Activated B cell treated with CpG ODN at 0.5 μM for 24 hours (primary cell): ENCODE measurements at regions not wholly inside any gene's neighbourhood (a gene's known extent, or its start where the extent isn't known, plus 50 kb on each side); places are given as distances from the start of the nearest gene placed in this dataset.

ENCODE experiments used
- ATAC-seq: fragments of 200-7000 bp; cut with Tn5 transposase; one replicate; pipeline ENCODE4 v1.10.0; 2021; ENCODE audit warnings: low read depth, mild to moderate bottlenecking, moderate library complexity
- CTCF ChIA-PET: fragments of 350-600 bp; sonication (Branson Sonifier 250); formaldehyde crosslinking; loops from one replicate; lab custom pipeline; 2021; ENCODE audit warnings: antibody characterized with exemption; lab: Charles Lee
- POLR2A ChIA-PET: fragments of 350-600 bp; sonication (Branson Sonifier 250); formaldehyde crosslinking; loops from one replicate; lab custom pipeline; 2021; ENCODE audit warnings: antibody characterized with exemption; lab: Charles Lee
- DNase-seq: peaks from one replicate; pipeline ENCODE4 v3.0.0; 2022
- H3K27ac Mint-ChIP-seq: one replicate; pipeline ENCODE4 v1.8.0; 2020; ENCODE audit warnings: mixed read lengths
- H3K27me3 Mint-ChIP-seq: one replicate; pipeline ENCODE4 v1.8.0; 2021; ENCODE audit warnings: mixed read lengths
- H3K36me3 Mint-ChIP-seq: one replicate; pipeline ENCODE4 v1.8.0; 2021; ENCODE audit warnings: low read depth, mixed read lengths
- H3K4me1 Mint-ChIP-seq: one replicate; pipeline ENCODE4 v1.8.0; 2021; ENCODE audit warnings: mixed read lengths
- H3K4me3 Mint-ChIP-seq: one replicate; pipeline ENCODE4 v1.8.0; 2020; ENCODE audit warnings: mild to moderate bottlenecking, mixed read lengths
- H3K9me3 Mint-ChIP-seq: one replicate; pipeline ENCODE4 v1.8.0; 2020; ENCODE audit warnings: mixed read lengths
- intact Hi-C: fragments of 100-400 bp; cut with micrococcal nuclease; formaldehyde crosslinking; loops from one replicate; pipeline ENCODE4 v1.15.1; 2024
- TF ChIP-seq, protein P1 (sequence below): fragments of 200-600 bp; IDR thresholded peaks from one replicate; pipeline ENCODE4 v1.8.0; 2022; ENCODE audit warnings: antibody characterized with exemption, mild to moderate bottlenecking

DNA sequence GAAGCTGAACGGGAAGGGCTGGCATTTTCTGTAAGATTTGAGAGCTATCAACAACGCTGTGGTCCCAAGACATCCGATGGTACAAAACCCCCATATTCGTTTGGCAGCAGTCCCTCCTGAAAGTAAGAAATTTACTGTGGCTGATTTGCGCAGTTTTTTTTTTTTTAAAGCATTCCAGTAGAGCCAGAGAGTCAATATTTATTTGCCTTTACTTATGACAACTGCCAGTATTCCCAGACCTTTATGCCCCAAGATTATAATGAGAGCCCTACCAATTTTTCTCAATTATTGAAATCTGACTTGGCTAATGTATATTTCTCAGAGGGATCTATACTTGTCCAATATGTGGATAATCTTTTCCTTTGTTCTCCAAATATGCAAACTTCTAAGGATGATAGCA, 157.5 kb upstream of the SPIN4 start:
- CTCF ChIA-PET = no interaction called here
- POLR2A ChIA-PET = no interaction called here

DNA sequence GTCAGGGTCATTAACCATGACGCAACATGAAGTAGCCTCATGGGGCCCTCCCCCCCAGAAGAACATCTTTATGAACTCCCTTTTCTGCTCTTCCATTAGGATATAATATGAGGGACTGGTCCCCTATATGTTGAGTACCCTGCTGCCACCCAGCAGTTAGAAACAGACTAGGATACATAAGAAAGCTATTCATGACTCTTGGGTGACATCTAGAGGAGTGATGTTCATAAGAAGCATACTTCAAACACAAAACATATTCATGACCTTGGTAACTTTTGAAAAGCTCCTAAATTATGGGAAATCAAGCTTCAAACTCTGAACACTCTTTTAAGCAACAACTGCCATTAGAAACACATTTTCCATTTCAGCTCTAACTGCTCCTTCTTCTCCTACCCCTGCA, 155.2 kb upstream of the SPIN4 start:
- no peaks in the 10 kb centered on the region for H3K36me3 Mint-ChIP-seq
- H3K4me1 Mint-ChIP-seq = peaks cover under 1% of the 10 kb centered on the region
- TF ChIP-seq, protein P1, sequence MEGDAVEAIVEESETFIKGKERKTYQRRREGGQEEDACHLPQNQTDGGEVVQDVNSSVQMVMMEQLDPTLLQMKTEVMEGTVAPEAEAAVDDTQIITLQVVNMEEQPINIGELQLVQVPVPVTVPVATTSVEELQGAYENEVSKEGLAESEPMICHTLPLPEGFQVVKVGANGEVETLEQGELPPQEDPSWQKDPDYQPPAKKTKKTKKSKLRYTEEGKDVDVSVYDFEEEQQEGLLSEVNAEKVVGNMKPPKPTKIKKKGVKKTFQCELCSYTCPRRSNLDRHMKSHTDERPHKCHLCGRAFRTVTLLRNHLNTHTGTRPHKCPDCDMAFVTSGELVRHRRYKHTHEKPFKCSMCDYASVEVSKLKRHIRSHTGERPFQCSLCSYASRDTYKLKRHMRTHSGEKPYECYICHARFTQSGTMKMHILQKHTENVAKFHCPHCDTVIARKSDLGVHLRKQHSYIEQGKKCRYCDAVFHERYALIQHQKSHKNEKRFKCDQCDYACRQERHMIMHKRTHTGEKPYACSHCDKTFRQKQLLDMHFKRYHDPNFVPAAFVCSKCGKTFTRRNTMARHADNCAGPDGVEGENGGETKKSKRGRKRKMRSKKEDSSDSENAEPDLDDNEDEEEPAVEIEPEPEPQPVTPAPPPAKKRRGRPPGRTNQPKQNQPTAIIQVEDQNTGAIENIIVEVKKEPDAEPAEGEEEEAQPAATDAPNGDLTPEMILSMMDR = no peak
- H3K4me3 Mint-ChIP-seq = no peak overlapping the region
- H3K9me3 Mint-ChIP-seq = no peaks in the 10 kb centered on the region
- CTCF ChIA-PET = interaction anchor here (1.0 kb wide), 1 partner anchor 256 kb away, joined by 3 read pairs; no protein-coding TSS in a partner anchor
- no peak for DNase-seq
- H3K27ac Mint-ChIP-seq = no peak overlapping the region
- ATAC-seq = no peak
- POLR2A ChIA-PET = no interaction called here
- H3K27me3 Mint-ChIP-seq = no peaks in the 10 kb centered on the region
- intact Hi-C loops = no loop called here

More for the DNA sequence above, 157.5 kb upstream of the SPIN4 start:
- H3K36me3 Mint-ChIP-seq = no peaks in the 10 kb centered on the region
- H3K4me1 Mint-ChIP-seq = no peaks in the 10 kb centered on the region
- no peak overlapping the region for H3K27ac Mint-ChIP-seq
- DNase-seq (no peak), ATAC-seq (no peak)
- H3K9me3 Mint-ChIP-seq = no peaks in the 10 kb centered on the region
- H3K27me3 Mint-ChIP-seq = no peaks in the 10 kb centered on the region
- H3K4me3 Mint-ChIP-seq = no peak overlapping the region
- intact Hi-C loops = no loop called here
- TF ChIP-seq, protein P1 = no peak

DNA sequence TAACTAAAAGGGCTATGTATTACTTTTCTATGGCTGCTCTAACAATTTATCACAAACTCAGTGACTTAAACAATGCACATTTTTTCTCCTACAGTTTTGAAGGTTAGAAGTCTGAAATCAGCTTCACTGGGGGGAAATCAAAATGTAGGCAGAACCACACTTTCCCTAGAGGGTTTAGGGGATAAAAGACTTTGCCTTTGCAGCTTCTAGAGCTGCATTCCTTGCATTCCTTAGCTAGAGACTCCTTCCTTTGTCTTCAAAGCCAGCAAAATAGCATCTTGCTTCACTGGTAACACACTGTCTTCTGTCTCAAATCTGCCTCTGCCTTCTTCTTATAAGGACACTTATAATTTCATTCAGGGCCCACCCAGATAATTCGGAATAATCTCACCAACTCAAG, 152.4 kb upstream of the SPIN4 start:
- Mint-ChIP-seq H3K4me3 (no peak overlapping the region), H3K36me3 (peaks cover 5% of the 10 kb centered on the region), H3K4me1 (peaks cover 3% of the 10 kb centered on the region), H3K27me3 (no peaks in the 10 kb centered on the region), H3K9me3 (no peaks in the 10 kb centered on the region), H3K27ac (no peak overlapping the region)
- ATAC-seq (no peak), DNase-seq (no peak)
- CTCF ChIA-PET = no interaction called here
- POLR2A ChIA-PET = no interaction called here
- TF ChIP-seq, protein P1 = no peak
- intact Hi-C loops = no loop called here

DNA sequence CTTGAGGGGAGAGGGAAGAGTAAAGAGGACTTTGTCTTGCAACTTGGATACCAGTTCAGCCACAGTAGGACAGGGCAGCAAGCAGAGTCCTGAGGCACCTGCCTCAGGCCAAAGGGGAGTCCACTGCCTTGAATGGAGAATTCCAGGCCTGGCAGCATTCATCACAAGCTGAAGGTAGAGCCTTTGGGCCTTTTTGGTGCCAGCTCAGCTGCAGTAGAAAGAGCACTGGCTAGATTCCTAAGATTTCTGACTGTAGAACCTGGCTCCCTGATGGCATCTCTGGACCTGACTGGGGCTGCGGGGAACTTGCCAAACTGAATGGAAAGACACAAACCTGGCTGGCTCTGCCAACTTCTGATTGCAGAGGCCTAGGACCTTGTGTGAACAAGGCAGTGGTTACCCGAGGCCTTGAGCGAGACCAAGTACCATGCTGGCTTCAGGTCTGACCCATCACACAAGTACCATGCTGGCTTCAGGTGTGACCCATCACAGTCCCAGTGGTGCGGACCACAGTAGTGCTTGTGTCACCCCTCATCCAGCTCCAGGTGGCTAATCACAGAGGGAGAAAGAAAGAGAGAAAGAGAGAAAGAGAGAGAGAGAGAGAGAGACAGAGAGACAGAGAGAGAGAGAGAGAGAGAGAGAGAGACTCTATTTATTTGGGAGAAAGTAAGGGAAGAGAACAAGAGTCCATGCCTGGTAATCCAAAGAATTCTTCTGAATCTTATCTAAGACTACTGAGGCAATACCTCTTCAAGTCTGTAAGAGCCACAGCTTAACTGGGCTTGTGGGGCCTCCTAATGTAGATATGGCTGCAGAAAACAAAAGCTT, 137.6 kb upstream of the SPIN4 start:
- H3K4me1 Mint-ChIP-seq = no peaks in the 10 kb centered on the region
- no peak overlapping the region for H3K27ac Mint-ChIP-seq
- no peak for ATAC-seq
- no peak overlapping the region for H3K4me3 Mint-ChIP-seq
- peaks cover 31% of the 10 kb centered on the region for H3K36me3 Mint-ChIP-seq
- intact Hi-C loops = no loop called here
- no peaks in the 10 kb centered on the region for H3K27me3 Mint-ChIP-seq
- ChIA-PET CTCF (no interaction called here), POLR2A (no interaction called here)
- DNase-seq = no peak
- TF ChIP-seq, protein P1 = no peak
- peaks cover 7% of the 10 kb centered on the region for H3K9me3 Mint-ChIP-seq

DNA sequence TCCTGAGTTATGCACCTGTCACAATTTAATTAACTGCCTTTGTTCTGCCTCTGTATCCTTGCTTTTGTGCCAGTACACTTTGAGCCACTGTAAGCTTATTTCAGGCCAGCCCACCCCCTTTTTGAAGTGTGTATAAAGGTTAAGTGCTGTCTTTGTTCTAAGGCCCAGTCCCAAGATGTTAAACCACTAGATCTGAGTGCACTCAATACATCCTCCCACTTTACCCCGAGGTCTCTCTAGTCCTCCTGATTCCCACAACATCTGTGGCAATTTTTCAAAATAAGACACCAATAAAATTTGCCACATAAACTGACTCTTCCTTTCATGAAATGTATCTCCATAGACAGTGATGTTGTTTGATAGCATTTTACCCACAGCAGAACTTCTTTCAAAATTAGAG, 124.1 kb upstream of the SPIN4 start:
- ChIA-PET POLR2A (no interaction called here), CTCF (no interaction called here)
- TF ChIP-seq, protein P1 = no peak
- H3K27ac Mint-ChIP-seq = no peak overlapping the region
- no peaks in the 10 kb centered on the region for H3K27me3 Mint-ChIP-seq
- H3K9me3 Mint-ChIP-seq = peaks cover 6% of the 10 kb centered on the region
- no peaks in the 10 kb centered on the region for H3K4me1 Mint-ChIP-seq
- no peak for ATAC-seq
- no peak for DNase-seq
- no peak overlapping the region for H3K4me3 Mint-ChIP-seq
- intact Hi-C loops = no loop called here
- H3K36me3 Mint-ChIP-seq = peaks cover 42% of the 10 kb centered on the region
